PC-9 (cell line): ENCODE measurements at regions not wholly inside any gene's neighbourhood (a gene's known extent, or its start where the extent isn't known, plus 50 kb on each side); places are given as distances from the start of the nearest gene placed in this dataset.

Experiments
- BruUV-seq: library from RNA; stranded (reverse); fragments of 400-500 nt; replicated peaks from 2 replicates; lab custom pipeline; 2021; lab: Mats Ljungman, UMichigan
- CTCF ChIA-PET: fragments of 300-600 bp; sonication (Branson Sonifier 250); formaldehyde crosslinking; loops from one replicate; lab custom pipeline; 2022; ENCODE audit warnings: antibody characterized with exemption; lab: Charles Lee
- POLR2A ChIA-PET: fragments of 300-600 bp; sonication (Branson Sonifier 250); formaldehyde crosslinking; loops from one replicate; lab custom pipeline; 2022; ENCODE audit warnings: antibody characterized with exemption; ENCODE audit not compliant: unreplicated experiment; lab: Charles Lee
- DNase-seq, 2 experiments: peaks; one replicate each; pipeline versions ENCODE4 v3.0.0 to v3.0.0-alpha.2; 2015 to 2022; ENCODE audit warnings: mixed read lengths in 1 of 2
- H2AFZ ChIP-seq: fragments of 200-600 bp; sonication (generic); 2 replicates; pipeline ENCODE4 v1.8.1; 2017; ENCODE audit warnings: antibody characterized with exemption
- H3F3A ChIP-seq: fragments of 200-600 bp; sonication (generic); 2 replicates; pipeline ENCODE4 v1.8.1; 2017; ENCODE audit warnings: antibody characterized with exemption, mild to moderate bottlenecking, low read depth; ENCODE audit not compliant: insufficient read depth
- H3K27ac ChIP-seq: fragments of 200-600 bp; sonication (generic); 2 replicates; pipeline ENCODE4 v1.6.1; 2016; ENCODE audit warnings: mixed run types
- H3K27me3 ChIP-seq: fragments of 200-600 bp; sonication (generic); 2 replicates; pipeline ENCODE4 v1.6.1; 2016; ENCODE audit warnings: low read depth, mixed run types; ENCODE audit not compliant: insufficient read depth
- H3K36me3 ChIP-seq: fragments of 200-600 bp; sonication (generic); 2 replicates; pipeline ENCODE4 v1.6.1; 2016; ENCODE audit warnings: low read depth, mixed run types
- H3K4me1 ChIP-seq: fragments of 200-600 bp; sonication (generic); replicated peaks from 2 replicates; pipeline ENCODE4 v1.6.1; 2016; ENCODE audit warnings: mixed run types; ENCODE audit not compliant: insufficient read depth
- H3K4me2 ChIP-seq: fragments of 200-600 bp; sonication (generic); 2 replicates; pipeline ENCODE4 v1.6.1; 2017; ENCODE audit warnings: mixed run types
- H3K4me3 ChIP-seq: fragments of 200-600 bp; sonication (generic); 2 replicates; pipeline ENCODE4 v1.6.1; 2016; ENCODE audit warnings: mixed run types
- H3K79me2 ChIP-seq: fragments of 200-600 bp; sonication (generic); 2 replicates; pipeline ENCODE4 v1.6.1; 2017; ENCODE audit warnings: low read depth, mixed run types
- H3K9me2 ChIP-seq: fragments of 200-600 bp; sonication (generic); 2 replicates; pipeline ENCODE4 v1.8.1; 2017; ENCODE audit warnings: mild to moderate bottlenecking; ENCODE audit not compliant: insufficient read depth
- H3K9me3 ChIP-seq: fragments of 200-600 bp; sonication (generic); 2 replicates; pipeline ENCODE4 v1.8.1; 2016; ENCODE audit warnings: low read depth; ENCODE audit not compliant: insufficient read depth
- H4K20me1 ChIP-seq: fragments of 200-600 bp; sonication (generic); 2 replicates; pipeline ENCODE4 v1.8.1; 2017; ENCODE audit not compliant: insufficient read depth
- CTCF ChIP-seq: fragments of 200-600 bp; sonication (generic); conservative IDR thresholded peaks from 2 replicates; pipeline ENCODE4 v1.6.1; 2017; ENCODE audit warnings: mixed run types, antibody characterized with exemption, mild to moderate bottlenecking, moderate library complexity
- EZH2 ChIP-seq: fragments of 200-600 bp; sonication (generic); IDR thresholded peaks from 2 replicates; pipeline ENCODE4 v1.8.0; 2017; ENCODE audit warnings: antibody characterized with exemption, low read depth
- intact Hi-C: fragments of 100-400 bp; cut with micrococcal nuclease; formaldehyde crosslinking; loops from one replicate; pipeline ENCODE4 v1.10.0; 2022; ENCODE audit not compliant: unreplicated experiment

- H2AFZ ChIP-seq = no peak overlapping the region
- H3K9me2 ChIP-seq = no peaks in the 10 kb centered on the region
- peaks cover 27% of the 10 kb centered on the region; the same call in 1 of the 2 replicates for H3F3A ChIP-seq
- BruUV-seq = no TSS peak
- no peaks in the 10 kb centered on the region for H3K27me3 ChIP-seq
- H3K4me1 ChIP-seq = peaks cover 32% of the 10 kb centered on the region; the same call in 1 of the 2 replicates
- TF ChIP-seq CTCF (no peak), EZH2 (no peak)
- no peaks in the 10 kb centered on the region for H4K20me1 ChIP-seq
- peak in 1 of 2 experiments; percentile 36 for DNase-seq
- H3K27ac ChIP-seq = 0 out of 2 replicates have a peak overlapping the region, but pooled peaks have one; percentile 12
- H3K4me2 ChIP-seq = no peak overlapping the region
- H3K36me3 ChIP-seq = 0 out of 2 replicates have a peak, but pooled peaks cover 20% of the 10 kb centered on the region
- H3K9me3 ChIP-seq = peaks cover 2% of the 10 kb centered on the region; the same call in 1 of the 2 replicates
- ChIA-PET CTCF (interaction anchor here (0.6 kb wide), 1 partner anchor 9 kb away, joined by 3 read pairs; no protein-coding TSS in a partner anchor), POLR2A (no interaction called here)
- intact Hi-C loops = no loop called here
- no peak overlapping the region for H3K4me3 ChIP-seq
- H3K79me2 ChIP-seq = 0 out of 2 replicates have a peak, but pooled peaks cover 4% of the 10 kb centered on the region
These were observed 230.9 kb upstream of the IRF2BP2 start for GRCh38 chr1:234840843-234841242.

- Histone ChIP-seq H3K4me3 (no peak overlapping the region), H3K9me3 (no peaks in the 10 kb centered on the region), H3K36me3 (peaks cover 23% of the 10 kb centered on the region; the same call in 1 of the 2 replicates), H2AFZ (no peak overlapping the region), H3K4me2 (no peak overlapping the region), H3K27me3 (no peaks in the 10 kb centered on the region), H3K9me2 (no peaks in the 10 kb centered on the region), H3K27ac (0 out of 2 replicates have a peak overlapping the region, but pooled peaks have one; percentile 12), H3K79me2 (0 out of 2 replicates have a peak, but pooled peaks cover 4% of the 10 kb centered on the region), H3K4me1 (peaks cover 32% of the 10 kb centered on the region; the same call in 1 of the 2 replicates), H3F3A (peaks cover 24% of the 10 kb centered on the region; the same call in 1 of the 2 replicates), H4K20me1 (no peaks in the 10 kb centered on the region)
- POLR2A ChIA-PET = no interaction called here
- peak in 1 of 2 experiments; percentile 33 for DNase-seq
- intact Hi-C loops = no loop called here
- no peak for TF ChIP-seq EZH2
- TF ChIP-seq CTCF = no peak
- no TSS peak for BruUV-seq
- CTCF ChIA-PET = no interaction called here
These were observed 230.3 kb upstream of the IRF2BP2 start for GRCh38 chr1:234840253-234840652.

GRCh38 chr1:234839663-234840062, 229.7 kb upstream of the IRF2BP2 start:
- Histone ChIP-seq H3K36me3 (peaks cover 22% of the 10 kb centered on the region), H3K9me3 (no peaks in the 10 kb centered on the region), H2AFZ (no peak overlapping the region), H3K4me3 (no peak overlapping the region), H3K4me2 (no peak overlapping the region), H3K79me2 (0 out of 2 replicates have a peak, but pooled peaks cover 4% of the 10 kb centered on the region), H3F3A (peaks cover 19% of the 10 kb centered on the region; the same call in 1 of the 2 replicates), H4K20me1 (no peaks in the 10 kb centered on the region), H3K4me1 (peaks cover 32% of the 10 kb centered on the region; the same call in 1 of the 2 replicates), H3K27ac (no peak overlapping the region), H3K9me2 (no peaks in the 10 kb centered on the region), H3K27me3 (no peaks in the 10 kb centered on the region)
- ChIA-PET CTCF (interaction anchor here (0.7 kb wide), 1 partner anchor 396 kb away, joined by 5 read pairs; no protein-coding TSS in a partner anchor), POLR2A (interaction anchor here (0.6 kb wide), 1 partner anchor 22 kb away, joined by 5 read pairs; no protein-coding TSS in a partner anchor)
- TF ChIP-seq CTCF = no peak; the same call in 1 of the 2 replicates
- no peak for TF ChIP-seq EZH2
- peak; percentile 14 to 62 for DNase-seq
- intact Hi-C loops = no loop called here
- BruUV-seq = no TSS peak
